ENCODE measurements at regions not wholly inside any gene's neighbourhood (a gene's known extent, or its start where the extent isn't known, plus 50 kb on each side); places are given as distances from the start of the nearest gene placed in this dataset.

GRCh38 chrX:113770806-113771205, 813.1 kb upstream of the HTR2C start:
- Histone ChIP-seq H3K9ac (ENCODE audit: low read depth, low read length, poor library complexity, severe bottlenecking) (no peak overlapping the region), H3K4me3 (ENCODE audit: low read length, poor library complexity, severe bottlenecking) (no peak overlapping the region), H3K79me2 (ENCODE audit: insufficient read depth, low read length) (no peaks in the 10 kb centered on the region), H3K36me3 (ENCODE audit: insufficient read depth, low read length) (no peaks in the 10 kb centered on the region), H3K4me1 (ENCODE audit: insufficient read depth, low read length, poor library complexity, severe bottlenecking) (no peaks in the 10 kb centered on the region), H3K4me2 (ENCODE audit: low read depth, low read length, poor library complexity, severe bottlenecking) (no peak overlapping the region), H3K9me3 (ENCODE audit: insufficient read depth, low read depth, low read length) (no peaks in the 10 kb centered on the region), H3K27me3 (ENCODE audit: insufficient read depth, low read length, poor library complexity, severe bottlenecking) (no peaks in the 10 kb centered on the region), H2AFZ (ENCODE audit: low read length) (no peak overlapping the region), H3F3A (ENCODE audit: low read depth) (no peaks in the 10 kb centered on the region), H4K20me1 (ENCODE audit: insufficient read depth, low read length, poor library complexity, severe bottlenecking) (no peaks in the 10 kb centered on the region), H3K9me2 (replicated peaks; ENCODE audit: low read depth, low read length) (no peaks in the 10 kb centered on the region)
- TF ChIP-seq, protein P1, sequence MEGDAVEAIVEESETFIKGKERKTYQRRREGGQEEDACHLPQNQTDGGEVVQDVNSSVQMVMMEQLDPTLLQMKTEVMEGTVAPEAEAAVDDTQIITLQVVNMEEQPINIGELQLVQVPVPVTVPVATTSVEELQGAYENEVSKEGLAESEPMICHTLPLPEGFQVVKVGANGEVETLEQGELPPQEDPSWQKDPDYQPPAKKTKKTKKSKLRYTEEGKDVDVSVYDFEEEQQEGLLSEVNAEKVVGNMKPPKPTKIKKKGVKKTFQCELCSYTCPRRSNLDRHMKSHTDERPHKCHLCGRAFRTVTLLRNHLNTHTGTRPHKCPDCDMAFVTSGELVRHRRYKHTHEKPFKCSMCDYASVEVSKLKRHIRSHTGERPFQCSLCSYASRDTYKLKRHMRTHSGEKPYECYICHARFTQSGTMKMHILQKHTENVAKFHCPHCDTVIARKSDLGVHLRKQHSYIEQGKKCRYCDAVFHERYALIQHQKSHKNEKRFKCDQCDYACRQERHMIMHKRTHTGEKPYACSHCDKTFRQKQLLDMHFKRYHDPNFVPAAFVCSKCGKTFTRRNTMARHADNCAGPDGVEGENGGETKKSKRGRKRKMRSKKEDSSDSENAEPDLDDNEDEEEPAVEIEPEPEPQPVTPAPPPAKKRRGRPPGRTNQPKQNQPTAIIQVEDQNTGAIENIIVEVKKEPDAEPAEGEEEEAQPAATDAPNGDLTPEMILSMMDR (conservative IDR thresholded peaks at IDR 0.05; ENCODE audit: low read length), result no peak
- TF ChIP-seq EZH2phosphoT487 (IDR thresholded peaks at IDR 0.05; ENCODE audit: borderline replicate concordance), result no peak

GRCh38 chrX:113770071-113770470, 813.8 kb upstream of the HTR2C start:
- H3K4me1 ChIP-seq (ENCODE audit: insufficient read depth, low read length, poor library complexity, severe bottlenecking), result no peaks in the 10 kb centered on the region

DNA sequence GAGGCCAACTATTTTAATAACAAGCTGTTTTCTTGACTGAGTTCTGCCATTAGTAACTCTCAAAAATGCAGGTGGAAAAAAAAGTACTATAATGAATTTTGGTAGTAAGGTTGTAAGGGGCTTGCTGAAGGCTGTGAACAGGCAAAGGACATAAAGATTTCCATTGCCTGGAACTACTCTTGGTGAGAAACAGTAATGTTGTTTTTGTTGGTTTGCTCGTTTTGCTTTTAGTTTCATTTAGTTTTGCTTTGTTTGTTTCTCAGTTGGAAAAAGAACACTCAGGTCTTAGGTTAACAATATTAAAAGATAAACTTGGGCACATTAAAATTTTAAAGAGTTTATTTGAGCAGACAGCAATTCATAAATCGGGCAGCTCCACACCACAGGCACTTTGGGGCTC, 824.5 kb upstream of the HTR2C start:
- no peaks in the 10 kb centered on the region for H3K27me3 ChIP-seq (ENCODE audit: insufficient read depth, low read length, poor library complexity, severe bottlenecking)
- H3K36me3 ChIP-seq (ENCODE audit: insufficient read depth, low read length), result no peaks in the 10 kb centered on the region

More at GRCh38 chrX:113770071-113770470, 813.8 kb upstream of the HTR2C start:
- Histone ChIP-seq H3K9me2 (replicated peaks; ENCODE audit: low read depth, low read length) (no peaks in the 10 kb centered on the region), H3K4me3 (ENCODE audit: low read length, poor library complexity, severe bottlenecking) (no peak overlapping the region), H3K27me3 (ENCODE audit: insufficient read depth, low read length, poor library complexity, severe bottlenecking) (no peaks in the 10 kb centered on the region), H3K9me3 (ENCODE audit: insufficient read depth, low read depth, low read length) (no peaks in the 10 kb centered on the region), H3K4me2 (ENCODE audit: low read depth, low read length, poor library complexity, severe bottlenecking) (no peak overlapping the region), H3K79me2 (ENCODE audit: insufficient read depth, low read length) (no peaks in the 10 kb centered on the region), H2AFZ (ENCODE audit: low read length) (no peak overlapping the region), H3K36me3 (ENCODE audit: insufficient read depth, low read length) (no peaks in the 10 kb centered on the region), H4K20me1 (ENCODE audit: insufficient read depth, low read length, poor library complexity, severe bottlenecking) (no peaks in the 10 kb centered on the region), H3F3A (ENCODE audit: low read depth) (no peaks in the 10 kb centered on the region), H3K9ac (ENCODE audit: low read depth, low read length, poor library complexity, severe bottlenecking) (no peak overlapping the region)
- TF ChIP-seq, protein P1 (conservative IDR thresholded peaks at IDR 0.05; ENCODE audit: low read length), result no peak
- no peak for TF ChIP-seq EZH2phosphoT487 (IDR thresholded peaks at IDR 0.05; ENCODE audit: borderline replicate concordance)

More for the DNA sequence above, 824.5 kb upstream of the HTR2C start:
- Histone ChIP-seq H3K79me2 (ENCODE audit: insufficient read depth, low read length) (no peaks in the 10 kb centered on the region), H3K9me3 (ENCODE audit: insufficient read depth, low read depth, low read length) (no peaks in the 10 kb centered on the region), H2AFZ (ENCODE audit: low read length) (no peak overlapping the region), H3K9ac (ENCODE audit: low read depth, low read length, poor library complexity, severe bottlenecking) (no peak overlapping the region), H4K20me1 (ENCODE audit: insufficient read depth, low read length, poor library complexity, severe bottlenecking) (no peaks in the 10 kb centered on the region), H3K4me1 (ENCODE audit: insufficient read depth, low read length, poor library complexity, severe bottlenecking) (no peaks in the 10 kb centered on the region), H3F3A (ENCODE audit: low read depth) (no peaks in the 10 kb centered on the region), H3K9me2 (replicated peaks; ENCODE audit: low read depth, low read length) (no peaks in the 10 kb centered on the region), H3K4me3 (ENCODE audit: low read length, poor library complexity, severe bottlenecking) (no peak overlapping the region), H3K4me2 (ENCODE audit: low read depth, low read length, poor library complexity, severe bottlenecking) (no peak overlapping the region)
- no peak for TF ChIP-seq EZH2phosphoT487 (IDR thresholded peaks at IDR 0.05; ENCODE audit: borderline replicate concordance)
- TF ChIP-seq, protein P1 (conservative IDR thresholded peaks at IDR 0.05; ENCODE audit: low read length), result no peak
